ENCODE measurements at regions not wholly inside any gene's neighbourhood (a gene's known extent, or its start where the extent isn't known, plus 50 kb on each side); places are given as distances from the start of the nearest gene placed in this dataset.

DNA sequence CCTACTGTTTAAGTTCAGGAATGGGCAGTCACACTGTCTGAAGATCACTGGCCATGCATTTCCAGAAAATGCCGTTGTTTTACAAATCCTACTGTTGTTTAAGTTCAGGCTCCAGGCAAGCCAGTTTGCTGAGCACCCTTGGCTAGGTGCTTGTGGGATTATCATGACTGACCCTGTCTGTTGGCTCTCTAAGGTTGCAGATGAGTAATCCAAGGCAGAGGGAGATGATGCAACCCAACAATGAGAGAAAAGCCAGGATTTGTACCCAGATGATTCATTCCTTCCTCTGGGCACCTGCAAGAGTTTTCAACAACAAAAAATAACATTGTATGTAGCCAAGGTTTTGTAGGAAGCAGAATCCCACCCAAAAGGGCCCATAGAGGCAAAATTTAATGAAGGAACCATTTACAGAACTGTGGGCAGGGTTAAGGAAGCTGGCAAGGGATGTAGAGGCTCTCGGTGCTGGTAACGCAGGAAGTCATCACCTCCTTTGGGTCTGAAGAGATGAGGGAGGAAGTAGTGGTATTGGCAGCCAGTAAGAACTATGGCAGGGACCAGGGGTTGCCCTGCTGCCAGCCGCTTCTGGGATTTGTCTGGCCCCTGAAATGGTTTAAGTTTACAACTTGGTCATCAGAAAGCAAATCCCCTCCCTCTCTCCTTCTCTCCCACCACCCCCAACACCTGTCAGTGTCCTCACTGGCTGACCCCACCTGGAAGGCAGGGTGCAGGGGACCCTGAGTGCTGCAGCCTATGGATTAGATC, 54.8 kb downstream of the MSX1 start:
- TF ChIP-seq PURB (CRISPR knock-in tag; IDR thresholded peaks at IDR 0.05; ENCODE audit: low read depth) (no peak), ZNF778 (CRISPR knock-in tag; IDR thresholded peaks at IDR 0.05) (no peak), ZNF146 (CRISPR knock-in tag; IDR thresholded peaks at IDR 0.05; ENCODE audit: unreplicated experiment) (no peak), EZH2 (IDR thresholded peaks at IDR 0.05; ENCODE audit: borderline replicate concordance, low read depth, low read length) (no peak), TCF7L2 (IDR thresholded peaks at IDR 0.05; ENCODE audit: low read depth, low read length) (no peak)
- TF ChIP-seq, protein P1, sequence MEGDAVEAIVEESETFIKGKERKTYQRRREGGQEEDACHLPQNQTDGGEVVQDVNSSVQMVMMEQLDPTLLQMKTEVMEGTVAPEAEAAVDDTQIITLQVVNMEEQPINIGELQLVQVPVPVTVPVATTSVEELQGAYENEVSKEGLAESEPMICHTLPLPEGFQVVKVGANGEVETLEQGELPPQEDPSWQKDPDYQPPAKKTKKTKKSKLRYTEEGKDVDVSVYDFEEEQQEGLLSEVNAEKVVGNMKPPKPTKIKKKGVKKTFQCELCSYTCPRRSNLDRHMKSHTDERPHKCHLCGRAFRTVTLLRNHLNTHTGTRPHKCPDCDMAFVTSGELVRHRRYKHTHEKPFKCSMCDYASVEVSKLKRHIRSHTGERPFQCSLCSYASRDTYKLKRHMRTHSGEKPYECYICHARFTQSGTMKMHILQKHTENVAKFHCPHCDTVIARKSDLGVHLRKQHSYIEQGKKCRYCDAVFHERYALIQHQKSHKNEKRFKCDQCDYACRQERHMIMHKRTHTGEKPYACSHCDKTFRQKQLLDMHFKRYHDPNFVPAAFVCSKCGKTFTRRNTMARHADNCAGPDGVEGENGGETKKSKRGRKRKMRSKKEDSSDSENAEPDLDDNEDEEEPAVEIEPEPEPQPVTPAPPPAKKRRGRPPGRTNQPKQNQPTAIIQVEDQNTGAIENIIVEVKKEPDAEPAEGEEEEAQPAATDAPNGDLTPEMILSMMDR (IDR thresholded peaks at IDR 0.05 in 2 of 3, conservative IDR thresholded peaks at IDR 0.05 in 1 of 3; ENCODE audit: insufficient read depth in 2 of 3, low read depth in 1 of 3, low read length in 3 of 3), result no peak
- TF ChIP-seq, protein P2, sequence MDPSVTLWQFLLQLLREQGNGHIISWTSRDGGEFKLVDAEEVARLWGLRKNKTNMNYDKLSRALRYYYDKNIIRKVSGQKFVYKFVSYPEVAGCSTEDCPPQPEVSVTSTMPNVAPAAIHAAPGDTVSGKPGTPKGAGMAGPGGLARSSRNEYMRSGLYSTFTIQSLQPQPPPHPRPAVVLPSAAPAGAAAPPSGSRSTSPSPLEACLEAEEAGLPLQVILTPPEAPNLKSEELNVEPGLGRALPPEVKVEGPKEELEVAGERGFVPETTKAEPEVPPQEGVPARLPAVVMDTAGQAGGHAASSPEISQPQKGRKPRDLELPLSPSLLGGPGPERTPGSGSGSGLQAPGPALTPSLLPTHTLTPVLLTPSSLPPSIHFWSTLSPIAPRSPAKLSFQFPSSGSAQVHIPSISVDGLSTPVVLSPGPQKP (CRISPR knock-in tag; IDR thresholded peaks at IDR 0.05), result no peak
- TF ChIP-seq, protein P3, sequence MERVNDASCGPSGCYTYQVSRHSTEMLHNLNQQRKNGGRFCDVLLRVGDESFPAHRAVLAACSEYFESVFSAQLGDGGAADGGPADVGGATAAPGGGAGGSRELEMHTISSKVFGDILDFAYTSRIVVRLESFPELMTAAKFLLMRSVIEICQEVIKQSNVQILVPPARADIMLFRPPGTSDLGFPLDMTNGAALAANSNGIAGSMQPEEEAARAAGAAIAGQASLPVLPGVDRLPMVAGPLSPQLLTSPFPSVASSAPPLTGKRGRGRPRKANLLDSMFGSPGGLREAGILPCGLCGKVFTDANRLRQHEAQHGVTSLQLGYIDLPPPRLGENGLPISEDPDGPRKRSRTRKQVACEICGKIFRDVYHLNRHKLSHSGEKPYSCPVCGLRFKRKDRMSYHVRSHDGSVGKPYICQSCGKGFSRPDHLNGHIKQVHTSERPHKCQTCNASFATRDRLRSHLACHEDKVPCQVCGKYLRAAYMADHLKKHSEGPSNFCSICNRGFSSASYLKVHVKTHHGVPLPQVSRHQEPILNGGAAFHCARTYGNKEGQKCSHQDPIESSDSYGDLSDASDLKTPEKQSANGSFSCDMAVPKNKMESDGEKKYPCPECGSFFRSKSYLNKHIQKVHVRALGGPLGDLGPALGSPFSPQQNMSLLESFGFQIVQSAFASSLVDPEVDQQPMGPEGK (CRISPR knock-in tag; IDR thresholded peaks at IDR 0.05; ENCODE audit: borderline replicate concordance), result no peak
- TF ChIP-seq, protein P4, sequence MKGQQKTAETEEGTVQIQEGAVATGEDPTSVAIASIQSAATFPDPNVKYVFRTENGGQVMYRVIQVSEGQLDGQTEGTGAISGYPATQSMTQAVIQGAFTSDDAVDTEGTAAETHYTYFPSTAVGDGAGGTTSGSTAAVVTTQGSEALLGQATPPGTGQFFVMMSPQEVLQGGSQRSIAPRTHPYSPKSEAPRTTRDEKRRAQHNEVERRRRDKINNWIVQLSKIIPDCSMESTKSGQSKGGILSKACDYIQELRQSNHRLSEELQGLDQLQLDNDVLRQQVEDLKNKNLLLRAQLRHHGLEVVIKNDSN (CRISPR knock-in tag; IDR thresholded peaks at IDR 0.05), result no peak

Data from K562 (cell line).